Parathyroid adenoma (tissue), 2 donors: ENCODE measurements at regions not wholly inside any gene's neighbourhood (a gene's known extent, or its start where the extent isn't known, plus 50 kb on each side); places are given as distances from the start of the nearest gene placed in this dataset.

Source experiments
- H2AFZ ChIP-seq: fragments of 300-600 bp; sonication (generic); one replicate; pipeline ENCODE4 v1.7.0; 2017; ENCODE audit warnings: antibody characterized with exemption, mild to moderate bottlenecking
- H3K27ac ChIP-seq: fragments of 300-600 bp; sonication (generic); one replicate; pipeline ENCODE4 v1.7.0; 2017
- H3K27me3 ChIP-seq: fragments of 300-600 bp; sonication (generic); one replicate; pipeline ENCODE4 v1.7.0; 2017; ENCODE audit warnings: low read length; ENCODE audit not compliant: control insufficient read depth, insufficient read depth
- H3K36me3 ChIP-seq: fragments of 300-600 bp; sonication (generic); one replicate; pipeline ENCODE4 v1.7.0; 2017; ENCODE audit warnings: low read length; ENCODE audit not compliant: control insufficient read depth, insufficient read depth
- H3K4me1 ChIP-seq: fragments of 300-600 bp; sonication (generic); one replicate; pipeline ENCODE4 v1.7.0; 2017; ENCODE audit warnings: control low read depth
- H3K4me2 ChIP-seq: fragments of 300-600 bp; sonication (generic); one replicate; pipeline ENCODE4 v1.7.0; 2017; ENCODE audit warnings: low read length
- H3K4me3 ChIP-seq: fragments of 300-600 bp; sonication (generic); one replicate; pipeline ENCODE4 v1.7.0; 2017; ENCODE audit warnings: low read depth, low read length
- H3K79me2 ChIP-seq: fragments of 300-600 bp; sonication (generic); one replicate; pipeline ENCODE4 v1.7.0; 2017; ENCODE audit warnings: control low read depth
- H3K9ac ChIP-seq: fragments of 300-600 bp; sonication (generic); one replicate; pipeline ENCODE4 v1.7.0; 2017; ENCODE audit warnings: mild to moderate bottlenecking
- H3K9me3 ChIP-seq: fragments of 300-600 bp; sonication (generic); one replicate; pipeline ENCODE4 v1.7.0; 2017; ENCODE audit warnings: low read length; ENCODE audit not compliant: control insufficient read depth
- CTCF ChIP-seq: fragments of 300-600 bp; sonication (generic); IDR thresholded peaks from one replicate; pipeline ENCODE4 v1.7.0; 2017; ENCODE audit warnings: antibody characterized with exemption, mild to moderate bottlenecking
- donor health status: primary hyperparathyroidism.

GRCh38 chr3:59327376-59327808 is 277.6 kb upstream of the CFAP20DC start:
- H3K9ac ChIP-seq, result no peak overlapping the region
- no peak overlapping the region for H2AFZ ChIP-seq
- H3K4me3 ChIP-seq, result no peak overlapping the region
- H3K9me3 ChIP-seq, result no peaks in the 10 kb centered on the region
- no peaks in the 10 kb centered on the region for H3K79me2 ChIP-seq
- H3K27me3 ChIP-seq, result no peaks in the 10 kb centered on the region
- H3K27ac ChIP-seq, result no peak overlapping the region
- H3K4me1 ChIP-seq, result no peaks in the 10 kb centered on the region
- no peak for TF ChIP-seq CTCF
- no peak overlapping the region for H3K4me2 ChIP-seq
- no peaks in the 10 kb centered on the region for H3K36me3 ChIP-seq

GRCh38 chr3:59326246-59327024 is 276.6 kb upstream of the CFAP20DC start:
- H3K27ac ChIP-seq, result no peak overlapping the region
- H3K9me3 ChIP-seq, result no peaks in the 10 kb centered on the region
- no peaks in the 10 kb centered on the region for H3K36me3 ChIP-seq
- no peak overlapping the region for H3K4me3 ChIP-seq
- no peak overlapping the region for H3K4me2 ChIP-seq
- H3K9ac ChIP-seq, result no peak overlapping the region
- TF ChIP-seq CTCF, result no peak
- H3K4me1 ChIP-seq, result no peaks in the 10 kb centered on the region
- no peaks in the 10 kb centered on the region for H3K79me2 ChIP-seq
- no peak overlapping the region for H2AFZ ChIP-seq
- no peaks in the 10 kb centered on the region for H3K27me3 ChIP-seq

- no peaks in the 10 kb centered on the region for H3K9me3 ChIP-seq
- H3K27me3 ChIP-seq, result no peaks in the 10 kb centered on the region
- H3K4me2 ChIP-seq, result no peak overlapping the region
- no peak overlapping the region for H3K4me3 ChIP-seq
- no peak for TF ChIP-seq CTCF
- peaks cover 7% of the 10 kb centered on the region for H3K4me1 ChIP-seq
- H2AFZ ChIP-seq, result no peak overlapping the region
- no peak overlapping the region for H3K9ac ChIP-seq
- H3K79me2 ChIP-seq, result no peaks in the 10 kb centered on the region
- H3K36me3 ChIP-seq, result no peaks in the 10 kb centered on the region
- H3K27ac ChIP-seq, result no peak overlapping the region
These were observed 272.2 kb upstream of the CFAP20DC start for GRCh38 chr3:59321881-59322540.

- Histone ChIP-seq H3K9ac (no peak overlapping the region), H3K79me2 (no peaks in the 10 kb centered on the region), H3K36me3 (no peaks in the 10 kb centered on the region), H3K4me1 (peaks cover 7% of the 10 kb centered on the region), H3K27me3 (no peaks in the 10 kb centered on the region), H3K4me3 (no peak overlapping the region), H2AFZ (peak overlapping the region; percentile 34), H3K9me3 (no peaks in the 10 kb centered on the region), H3K27ac (no peak overlapping the region), H3K4me2 (no peak overlapping the region)
- TF ChIP-seq CTCF, result no peak
These were observed 270.3 kb upstream of the CFAP20DC start for GRCh38 chr3:59320080-59320479.
